GM18520 (cell line): ENCODE measurements at regions not wholly inside any gene's neighbourhood (a gene's known extent, or its start where the extent isn't known, plus 50 kb on each side); places are given as distances from the start of the nearest gene placed in this dataset.

Experiments used
- ATAC-seq: cut with Tn5 transposase; IDR thresholded peaks from one replicate; pipeline ENCODE4 v1.9.1; 2021; ENCODE audit not compliant: unreplicated experiment

- no peak for ATAC-seq
Observed at GRCh38 chr10:28781296-28781695, 104.0 kb downstream of the BAMBI start.

DNA sequence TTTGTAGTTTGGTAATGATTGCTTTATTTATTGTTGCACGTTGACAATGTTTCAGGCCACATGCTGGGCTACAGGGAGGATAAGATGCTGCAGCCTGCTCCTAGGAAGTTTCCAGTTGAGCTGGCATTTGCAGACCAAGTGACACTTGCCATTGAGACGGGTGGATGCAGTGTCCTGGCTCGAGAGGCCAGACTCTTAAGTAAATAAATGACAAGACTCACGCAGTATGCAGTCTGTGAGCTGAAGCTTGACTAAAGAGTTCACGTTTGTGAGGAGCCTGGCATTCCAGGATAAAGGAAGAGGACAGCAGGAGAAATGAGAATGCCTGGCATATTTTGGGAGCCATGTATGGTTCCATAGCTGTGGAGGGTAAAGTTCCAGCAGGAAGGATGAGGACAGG lies 105.8 kb downstream of the BAMBI start:
- ATAC-seq, result no peak

DNA sequence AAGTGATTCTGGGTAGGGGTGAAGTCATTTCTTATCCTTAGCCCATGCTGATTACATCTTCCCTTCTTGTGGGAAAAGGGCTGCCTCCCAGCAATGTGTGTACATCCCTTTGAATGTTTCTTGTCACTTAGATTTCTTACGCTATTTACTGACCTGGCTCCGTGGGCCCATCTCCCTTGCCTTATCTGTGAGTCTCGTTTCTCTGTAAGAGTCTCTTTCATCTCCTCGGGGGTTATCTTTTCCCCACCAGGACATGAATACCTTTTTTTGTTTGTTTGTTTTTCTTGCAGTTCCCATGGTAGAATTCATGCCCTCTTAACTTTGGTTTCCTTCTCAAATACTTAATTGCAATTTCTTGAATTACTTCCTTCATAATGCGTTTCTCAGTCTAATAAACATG lies 107.7 kb downstream of the BAMBI start:
- no peak for ATAC-seq

DNA sequence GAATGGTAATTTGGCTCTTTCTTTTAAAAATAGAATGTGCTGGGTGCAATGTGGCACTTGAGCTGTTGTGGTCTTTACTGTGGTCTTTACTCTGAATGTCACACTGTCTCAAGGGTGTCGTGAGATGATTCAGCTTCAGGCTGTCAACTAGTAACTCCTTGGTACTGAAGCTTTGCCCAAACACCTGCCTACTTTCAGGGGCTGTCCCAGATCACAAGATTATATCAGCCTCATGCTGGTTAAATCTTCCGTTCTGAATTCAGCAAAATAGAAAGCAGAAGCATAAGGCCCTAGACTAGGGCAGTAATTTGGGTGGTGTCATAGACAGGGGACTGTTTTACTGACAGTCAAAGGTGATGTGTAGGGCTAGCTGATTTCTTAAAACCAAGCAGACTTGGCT lies 110.9 kb downstream of the BAMBI start:
- peak; percentile 97 for ATAC-seq

DNA sequence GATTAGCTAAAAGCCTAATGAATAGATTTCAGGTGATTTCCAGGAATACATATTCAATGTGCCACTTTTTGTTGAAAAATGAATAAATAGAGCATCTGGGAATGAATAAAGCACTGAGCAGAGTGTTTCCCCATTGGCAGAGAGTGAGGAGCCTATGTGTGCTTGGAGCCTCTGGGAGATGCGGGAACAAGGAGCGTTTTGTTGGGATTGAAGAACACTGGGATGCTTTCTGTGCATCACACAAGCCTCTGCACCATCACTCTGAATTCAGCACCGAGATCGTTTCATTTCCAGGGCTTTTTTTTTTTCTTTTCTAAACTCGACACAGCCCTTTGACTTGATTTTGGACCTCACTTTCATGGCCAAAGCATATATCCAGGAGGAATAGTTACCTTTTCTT lies 111.4 kb downstream of the BAMBI start:
- no peak for ATAC-seq

DNA sequence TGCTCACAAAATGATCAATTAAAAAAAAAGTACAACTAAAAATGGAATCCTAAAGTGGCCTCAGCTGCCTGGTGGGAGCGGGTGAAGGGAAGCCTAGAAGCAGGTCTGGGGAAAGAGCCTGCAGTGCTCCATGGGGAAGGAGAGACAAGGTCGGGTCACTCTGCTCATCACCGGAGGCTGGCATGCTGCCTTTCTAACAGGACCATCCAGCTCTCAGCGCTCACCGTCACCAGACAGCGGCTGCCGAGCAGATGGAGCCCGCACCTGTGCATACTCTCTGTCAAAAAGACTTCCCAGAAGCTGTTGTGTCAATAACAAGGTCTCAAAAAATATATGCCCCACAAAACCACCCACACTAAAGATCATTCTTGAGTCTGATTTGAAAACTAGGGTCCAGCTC lies 112.8 kb downstream of the BAMBI start:
- no peak for ATAC-seq

- ATAC-seq, result no peak
Observed at GRCh38 chr10:28793482-28793881, 116.2 kb downstream of the BAMBI start.

DNA sequence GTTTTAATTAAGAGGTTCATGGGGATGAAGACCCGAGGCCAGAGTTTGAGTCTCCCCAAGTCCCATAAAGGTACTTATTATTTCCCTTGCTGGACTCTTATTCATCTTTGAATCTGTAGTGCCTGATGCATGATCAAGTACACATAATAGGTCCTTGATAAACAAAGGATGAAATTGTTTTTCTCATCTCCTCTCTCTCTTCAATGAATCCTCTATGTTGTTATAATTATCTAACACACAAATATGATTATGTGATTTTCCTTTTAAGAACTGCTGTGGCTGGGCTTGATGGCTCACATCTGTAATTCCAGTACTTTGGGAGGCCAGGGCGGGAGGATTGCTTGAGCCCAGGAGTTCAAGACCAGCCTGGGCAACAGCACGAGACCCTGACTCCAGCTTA lies 117.7 kb downstream of the BAMBI start:
- no peak for ATAC-seq

DNA sequence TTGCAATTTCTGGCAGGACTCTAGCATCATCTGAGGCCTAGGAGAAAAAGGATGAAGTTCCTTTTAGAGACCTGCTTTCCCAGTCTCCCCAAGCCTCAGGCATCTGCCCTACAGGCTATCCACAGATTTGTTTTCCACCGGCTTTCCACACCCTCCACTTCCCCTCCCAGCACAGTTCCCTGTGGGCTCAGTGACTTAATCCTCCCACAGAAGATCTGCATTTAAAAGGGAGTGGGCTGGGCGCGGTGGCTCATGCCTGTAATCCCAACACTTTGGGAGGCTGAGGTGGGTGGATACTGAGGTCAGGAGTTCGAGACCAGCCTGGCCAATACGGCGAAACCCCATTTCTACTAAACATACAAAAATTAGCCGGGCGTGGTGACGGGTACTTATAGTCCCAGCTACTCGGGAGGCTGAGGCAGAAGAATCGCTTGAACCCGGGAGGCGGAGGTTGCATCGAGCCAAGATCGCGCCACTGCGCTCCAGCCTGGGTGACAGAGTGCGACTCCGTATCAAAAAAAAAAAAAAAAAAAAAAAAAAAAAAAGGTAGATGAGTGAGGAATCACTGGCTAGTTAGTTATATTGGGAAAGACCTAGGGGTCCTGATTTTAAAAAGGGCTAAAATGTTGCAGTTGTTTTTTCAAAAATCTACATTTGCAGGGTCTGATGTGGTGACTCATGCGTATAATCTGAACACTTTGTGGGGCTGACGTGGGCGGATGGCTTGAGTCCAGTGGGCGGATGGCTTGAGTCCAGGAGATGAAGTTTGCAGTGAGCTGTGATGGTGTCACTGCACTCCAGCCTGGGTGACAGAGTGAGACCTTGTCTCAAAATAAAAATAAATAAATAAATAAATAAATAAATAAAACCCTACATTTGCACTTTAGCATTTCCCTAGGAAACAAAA lies 119.5 kb downstream of the BAMBI start:
- no peak for ATAC-seq

DNA sequence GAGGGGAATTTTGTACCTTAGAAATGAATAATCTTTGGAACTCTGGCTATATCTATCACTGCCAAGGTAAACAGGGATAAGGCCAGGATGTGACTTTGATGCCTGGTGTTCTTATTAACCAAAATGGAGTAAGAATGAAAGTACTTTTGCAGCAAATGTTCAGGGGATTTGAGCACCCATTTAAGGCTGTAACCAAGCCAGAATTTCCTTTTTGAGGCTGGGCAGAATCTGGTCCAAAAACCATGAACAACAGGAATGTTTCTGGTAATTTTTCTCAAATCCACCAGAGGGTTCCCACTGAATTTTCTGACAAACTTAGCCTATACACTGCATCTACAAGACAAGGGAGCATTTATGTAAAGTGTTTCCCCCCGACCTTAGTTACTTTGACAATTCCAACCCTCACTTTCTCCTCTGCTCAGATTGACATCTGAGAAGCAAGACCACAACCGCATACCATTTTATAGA lies 120.6 kb downstream of the BAMBI start:
- no peak for ATAC-seq

DNA sequence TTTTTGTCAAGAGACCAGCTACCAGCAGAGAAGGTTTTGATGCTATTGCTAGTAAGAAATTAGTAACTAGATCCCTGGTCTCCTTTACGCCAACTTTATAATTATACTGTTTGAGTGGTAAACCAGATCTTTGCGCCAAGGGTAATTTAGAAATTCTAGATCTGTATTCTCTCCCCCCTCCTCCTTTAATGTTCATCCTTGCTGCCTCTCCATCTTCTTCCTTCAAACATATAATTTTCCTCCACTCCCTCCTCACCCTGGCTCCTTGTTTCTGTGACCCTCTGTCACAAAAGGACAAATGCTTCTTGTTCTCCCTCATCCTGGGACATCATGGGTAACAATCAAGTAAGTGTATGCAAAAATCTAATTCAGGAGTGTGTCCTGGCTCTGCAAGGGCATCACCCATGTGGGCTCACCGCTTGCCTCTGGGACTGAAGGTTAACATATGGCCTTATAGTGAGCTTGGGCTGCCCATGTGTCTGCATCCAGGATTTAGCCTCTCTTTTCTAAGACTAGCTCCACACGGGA lies 121.2 kb downstream of the BAMBI start:
- no peak for ATAC-seq

DNA sequence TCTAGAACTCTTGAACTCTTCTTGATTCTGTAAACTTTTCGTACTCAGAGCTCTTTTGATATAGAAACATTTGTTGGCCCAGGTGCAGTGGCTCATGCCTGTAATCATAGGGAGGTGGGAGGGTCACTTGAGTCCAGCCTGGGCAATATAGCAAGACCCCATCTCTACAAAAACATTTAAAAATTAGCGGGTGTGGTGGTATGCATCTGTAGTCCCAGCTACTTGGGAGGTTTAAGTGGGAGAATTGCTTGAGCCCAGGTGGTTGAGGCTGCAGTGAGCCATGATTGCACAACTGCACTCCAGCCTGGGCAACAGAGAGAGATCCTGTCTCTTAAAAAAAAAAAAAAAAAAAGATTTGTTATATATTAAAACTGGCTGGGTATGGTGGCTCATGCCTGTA lies 121.6 kb downstream of the BAMBI start:
- ATAC-seq, result no peak

DNA sequence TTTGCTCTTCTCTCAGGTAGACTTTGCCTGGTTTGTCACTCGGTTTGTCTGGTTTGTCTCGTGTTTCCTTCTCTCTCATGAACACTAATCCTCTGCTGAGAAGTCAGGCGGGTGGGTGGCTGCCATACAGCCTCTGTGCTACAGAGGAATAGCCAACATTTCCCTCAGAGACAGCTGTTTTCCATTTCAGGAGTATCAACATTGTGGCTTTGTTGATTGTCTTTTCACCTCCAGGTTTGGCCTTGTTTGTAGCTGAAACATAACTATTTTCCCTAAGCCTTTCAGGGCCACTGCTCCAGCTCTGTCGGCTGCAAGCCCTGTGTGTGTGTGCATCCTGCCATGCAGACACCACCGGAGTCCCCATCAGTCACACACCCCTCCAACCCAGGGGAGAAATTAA lies 122.8 kb downstream of the BAMBI start:
- ATAC-seq, result no peak

DNA sequence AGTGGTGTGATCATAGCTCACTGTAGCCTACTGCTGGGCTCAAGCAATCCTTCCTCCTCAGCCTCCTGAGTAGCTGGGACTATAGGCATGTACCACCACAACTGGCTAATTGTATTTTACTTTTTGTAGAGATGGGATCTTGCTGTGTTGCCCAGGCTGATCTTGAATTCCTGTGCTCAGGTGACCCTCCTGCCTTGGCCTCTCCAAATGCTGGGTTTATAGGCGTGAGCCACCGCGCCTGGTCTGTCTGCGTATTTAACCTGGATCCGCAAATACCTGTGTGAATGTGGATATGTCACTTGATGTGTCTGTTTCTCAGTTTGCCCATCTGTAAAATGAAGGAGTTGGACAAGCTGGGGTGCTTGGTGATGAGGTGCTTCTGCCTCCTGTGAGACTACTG lies 123.9 kb downstream of the BAMBI start:
- ATAC-seq, result no peak

DNA sequence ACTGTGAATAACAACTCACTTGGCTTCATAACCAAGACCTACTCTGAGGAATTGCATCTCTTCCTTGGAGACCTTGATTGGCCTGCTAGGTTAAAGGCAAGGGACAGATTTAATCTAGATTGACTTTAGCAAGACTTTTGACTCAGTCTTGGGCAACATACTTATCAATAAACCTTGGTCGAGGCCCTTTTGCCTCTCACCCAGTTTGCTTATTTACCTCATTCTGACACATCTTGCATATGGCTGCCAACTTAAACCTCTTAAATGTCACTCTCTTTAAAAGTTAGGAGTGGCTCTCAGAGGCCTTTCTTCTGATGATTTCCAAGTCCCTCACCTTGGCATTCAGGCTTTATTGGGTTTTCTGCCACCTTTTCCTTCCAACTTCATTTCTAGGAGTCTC lies 124.5 kb downstream of the BAMBI start:
- ATAC-seq, result no peak

DNA sequence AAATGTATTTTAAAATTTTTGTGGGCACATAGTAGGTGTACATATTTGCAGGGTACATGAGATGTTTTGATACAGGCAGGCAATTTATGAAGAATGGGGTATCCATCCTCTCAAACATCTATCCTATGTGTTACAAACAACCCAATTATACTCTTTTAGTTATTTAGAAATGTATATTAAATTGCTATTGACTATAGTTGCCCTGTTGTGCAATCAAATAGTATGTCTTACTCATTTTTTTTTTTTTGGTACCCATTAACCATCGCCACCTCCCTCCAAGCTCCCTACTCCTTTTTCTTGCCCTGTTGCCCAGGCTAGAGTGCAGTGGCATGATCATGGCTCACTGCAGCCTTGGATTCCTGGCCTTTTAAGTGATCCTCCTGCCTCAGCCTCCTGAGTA lies 128.1 kb downstream of the BAMBI start:
- no peak for ATAC-seq

GRCh38 chr10:28806488-28806941 lies 129.2 kb downstream of the BAMBI start:
- ATAC-seq, result no peak

- no peak for ATAC-seq
Observed at GRCh38 chr10:28806951-28807759, 129.8 kb downstream of the BAMBI start.

DNA sequence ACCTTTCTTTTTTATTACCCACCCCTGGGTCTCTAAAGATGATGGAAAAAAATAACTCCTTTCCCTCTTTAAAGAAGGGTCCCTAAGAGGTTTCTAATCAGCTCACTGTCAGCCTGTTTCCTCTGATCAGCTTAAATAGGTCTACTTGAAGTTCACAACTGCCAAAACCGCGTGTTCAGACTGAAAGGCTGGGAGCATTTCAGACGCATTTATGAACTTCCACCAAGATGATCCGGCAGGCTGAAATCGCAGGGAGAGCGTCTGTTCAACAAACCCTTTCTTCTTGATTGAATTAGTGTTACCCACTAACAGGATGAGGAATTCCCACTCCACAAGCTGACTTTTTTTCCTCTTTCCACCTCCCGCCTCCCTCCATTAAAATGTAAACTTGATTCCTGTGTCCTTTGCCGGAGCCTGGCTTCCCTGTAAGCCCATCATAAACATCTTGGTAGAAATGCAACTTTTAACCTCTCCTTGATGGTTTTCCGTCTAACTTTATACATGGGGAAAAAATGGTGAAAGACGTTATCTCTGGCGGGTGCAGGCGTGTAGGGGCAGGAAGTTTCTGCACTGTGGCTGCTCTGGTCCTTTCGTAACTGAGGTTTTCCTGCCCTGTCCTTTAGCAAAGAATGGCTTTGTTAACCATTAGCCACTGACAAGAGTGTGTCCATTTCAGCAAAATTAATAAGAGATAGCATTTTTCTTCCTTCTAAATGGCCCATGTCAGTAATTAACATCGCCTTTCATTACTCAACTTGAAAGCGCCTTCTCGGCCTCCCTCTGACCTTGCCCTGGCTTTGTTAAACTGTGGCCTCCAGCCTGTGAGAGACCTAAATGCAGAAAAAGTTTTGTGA lies 130.7 kb downstream of the BAMBI start:
- no peak for ATAC-seq

DNA sequence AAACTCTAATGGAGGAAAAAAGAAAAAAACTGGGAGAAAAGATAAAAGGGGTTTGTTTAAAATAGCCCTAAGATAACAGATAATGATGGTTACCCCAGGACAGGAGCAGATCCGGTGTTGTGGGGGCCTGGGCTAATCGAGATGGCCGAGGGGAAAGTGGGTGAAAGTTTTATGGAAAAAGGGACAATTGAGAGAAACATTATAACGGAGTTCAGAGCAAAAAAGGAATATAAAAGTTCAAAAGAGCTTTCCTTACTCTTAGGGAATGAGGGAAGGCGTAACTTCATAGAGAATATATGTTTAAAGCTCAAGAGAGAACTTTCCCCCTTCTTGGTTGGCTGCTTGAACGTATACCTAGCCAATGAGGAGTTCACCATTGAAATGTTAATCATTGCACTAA lies 131.4 kb downstream of the BAMBI start:
- no peak for ATAC-seq
